Activated T-helper 1 cell treated with anti-CD3 and anti-CD28 coated beads, Interleukin-12 subunit alpha, Interleukin-12 subunit beta, Interleukin-2, Interleukin-4 antibody, amounts not matched to agents 30 ng/mL and 10 ng/mL and 1 ng/mL, durations not matched to agents 14 hours and 24 hours and 36 hours (primary cell): ENCODE measurements at regions not wholly inside any gene's neighbourhood (a gene's known extent, or its start where the extent isn't known, plus 50 kb on each side); places are given as distances from the start of the nearest gene placed in this dataset.

Experiments
- DNase-seq: peaks from one replicate; pipeline ENCODE4 v3.0.0; 2021; ENCODE audit warnings: low spot score
- H3K27ac Mint-ChIP-seq: one replicate; pipeline ENCODE4 v1.8.0; 2021; ENCODE audit warnings: mild to moderate bottlenecking, mixed read lengths
- H3K27me3 Mint-ChIP-seq: one replicate; pipeline ENCODE4 v1.8.0; 2022; ENCODE audit warnings: mild to moderate bottlenecking, moderate library complexity, mixed read lengths; ENCODE audit not compliant: insufficient read depth
- H3K36me3 Mint-ChIP-seq: one replicate; pipeline ENCODE4 v1.8.0; 2021; ENCODE audit warnings: low read depth, mixed read lengths
- H3K4me1 Mint-ChIP-seq: one replicate; pipeline ENCODE4 v1.8.0; 2021; ENCODE audit warnings: low read depth, mixed read lengths
- H3K4me3 Mint-ChIP-seq: one replicate; pipeline ENCODE4 v1.8.0; 2021; ENCODE audit warnings: mild to moderate bottlenecking, moderate library complexity, mixed read lengths
- H3K9me3 Mint-ChIP-seq: one replicate; pipeline ENCODE4 v1.8.0; 2021; ENCODE audit warnings: mixed read lengths
- intact Hi-C: fragments of 100-400 bp; cut with micrococcal nuclease; formaldehyde crosslinking; loops from one replicate; pipeline ENCODE4 v1.15.1; 2024

GRCh38 chr16:72266836-72267235 is 94.9 kb upstream of the PMFBP1 start:
- H3K27me3 Mint-ChIP-seq = peaks cover 3% of the 10 kb centered on the region
- no peaks in the 10 kb centered on the region for H3K4me1 Mint-ChIP-seq
- H3K9me3 Mint-ChIP-seq = no peaks in the 10 kb centered on the region
- no peak overlapping the region for H3K27ac Mint-ChIP-seq
- H3K4me3 Mint-ChIP-seq = no peak overlapping the region
- intact Hi-C loops = no loop called here
- no peak for DNase-seq
- no peaks in the 10 kb centered on the region for H3K36me3 Mint-ChIP-seq

DNA sequence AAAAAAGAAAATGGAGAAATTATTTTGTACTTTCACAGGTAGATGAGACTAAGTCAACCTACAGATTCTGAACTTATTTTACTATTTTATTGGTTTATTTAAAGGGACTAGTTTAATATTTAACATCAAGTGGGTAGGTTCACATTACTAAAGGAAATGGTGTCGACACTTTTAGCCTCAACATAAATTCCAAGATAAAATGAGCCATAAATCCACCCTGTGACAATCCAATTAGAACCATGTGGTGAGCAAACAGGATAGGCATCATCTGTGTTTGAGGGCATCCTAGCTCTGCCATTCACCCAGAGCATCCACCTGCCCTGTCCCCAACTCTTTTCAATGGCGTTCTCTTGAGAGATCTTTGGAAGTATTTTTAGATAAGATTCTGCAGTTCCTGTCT is 92.8 kb upstream of the PMFBP1 start:
- intact Hi-C loops = no loop called here
- H3K36me3 Mint-ChIP-seq = no peaks in the 10 kb centered on the region
- DNase-seq = no peak
- H3K27ac Mint-ChIP-seq = no peak overlapping the region
- no peak overlapping the region for H3K4me3 Mint-ChIP-seq
- H3K9me3 Mint-ChIP-seq = no peaks in the 10 kb centered on the region
- no peaks in the 10 kb centered on the region for H3K4me1 Mint-ChIP-seq
- H3K27me3 Mint-ChIP-seq = no peaks in the 10 kb centered on the region

DNA sequence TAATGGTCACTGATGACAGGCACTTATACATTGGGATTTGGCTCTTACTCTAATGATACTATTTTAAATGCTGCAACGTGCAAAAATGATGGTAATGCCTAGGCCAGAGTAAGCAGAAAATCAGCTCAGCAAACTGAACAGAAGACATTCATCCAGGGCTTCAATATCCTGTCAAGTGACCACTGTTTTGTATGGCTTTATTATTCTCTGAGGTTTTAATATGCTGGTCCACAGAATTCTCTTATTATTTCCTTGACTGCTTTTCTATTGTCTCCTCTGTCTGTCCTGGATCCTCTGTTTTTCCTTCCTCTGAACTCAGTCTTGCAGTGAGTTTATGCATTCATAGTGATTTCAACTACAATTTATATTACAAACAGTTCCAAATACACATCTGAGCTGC is 90.8 kb upstream of the PMFBP1 start:
- H3K4me1 Mint-ChIP-seq = no peaks in the 10 kb centered on the region
- intact Hi-C loops = no loop called here
- H3K27ac Mint-ChIP-seq = no peak overlapping the region
- no peak overlapping the region for H3K4me3 Mint-ChIP-seq
- no peak for DNase-seq
- H3K36me3 Mint-ChIP-seq = no peaks in the 10 kb centered on the region
- no peaks in the 10 kb centered on the region for H3K27me3 Mint-ChIP-seq
- H3K9me3 Mint-ChIP-seq = no peaks in the 10 kb centered on the region

GRCh38 chr16:72261127-72261526 is 89.2 kb upstream of the PMFBP1 start:
- intact Hi-C loops = no loop called here
- Mint-ChIP-seq H3K4me3 (no peak overlapping the region), H3K36me3 (no peaks in the 10 kb centered on the region), H3K27ac (no peak overlapping the region), H3K4me1 (no peaks in the 10 kb centered on the region), H3K9me3 (no peaks in the 10 kb centered on the region), H3K27me3 (no peaks in the 10 kb centered on the region)
- DNase-seq = no peak

DNA sequence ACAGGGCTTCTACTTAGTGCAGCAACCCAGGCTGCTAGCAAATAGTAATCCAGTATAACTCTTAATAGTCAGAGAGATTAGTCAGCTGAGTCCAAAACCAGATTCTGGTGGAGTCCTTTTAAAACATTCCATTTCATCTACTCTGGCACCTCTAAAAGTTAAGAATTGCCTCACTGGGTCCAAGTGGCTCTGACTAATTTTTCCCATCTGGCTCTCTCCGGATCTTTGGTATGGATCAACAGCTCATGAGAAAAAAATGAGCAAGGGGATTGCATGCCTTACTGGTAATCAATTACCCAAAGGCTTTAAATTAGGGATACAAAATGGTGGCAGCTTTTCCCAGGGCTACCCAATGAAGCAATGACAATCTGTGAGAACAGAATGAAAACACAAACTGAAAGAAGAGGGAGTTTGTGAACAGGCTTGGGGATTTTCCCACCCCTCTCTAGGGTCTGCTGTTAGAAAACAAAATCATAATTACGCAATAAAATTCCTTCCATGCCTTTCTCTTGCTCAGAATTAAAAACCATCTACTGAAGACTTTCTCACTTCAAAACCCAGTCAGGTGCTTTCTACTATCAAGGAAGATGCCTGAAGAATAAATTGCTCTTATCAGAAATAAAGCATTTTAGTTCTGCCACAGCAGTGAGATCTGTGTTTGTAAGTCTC is 84.6 kb upstream of the PMFBP1 start:
- Mint-ChIP-seq H3K27me3 (no peaks in the 10 kb centered on the region), H3K4me3 (no peak overlapping the region), H3K9me3 (no peaks in the 10 kb centered on the region), H3K4me1 (no peaks in the 10 kb centered on the region), H3K36me3 (no peaks in the 10 kb centered on the region), H3K27ac (no peak overlapping the region)
- no peak for DNase-seq
- intact Hi-C loops = no loop called here

DNA sequence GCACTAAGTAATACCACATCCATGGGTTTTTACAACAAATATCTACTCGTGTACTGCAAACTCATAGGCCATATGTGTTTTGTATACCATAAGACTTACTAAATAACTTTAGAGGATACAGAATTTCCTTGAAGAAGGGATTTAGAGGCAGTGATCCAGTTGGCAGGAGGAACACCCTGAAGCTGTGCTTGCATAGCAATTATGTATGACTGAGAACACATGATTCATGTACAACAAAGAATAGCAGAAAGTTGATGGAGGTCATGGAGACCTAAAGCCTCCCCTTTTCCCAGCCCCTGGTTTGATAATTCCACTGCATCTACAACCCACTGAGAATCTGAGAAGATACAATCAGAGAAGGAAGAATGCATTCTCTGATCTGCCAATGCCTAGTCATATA is 83.8 kb upstream of the PMFBP1 start:
- no peak for DNase-seq
- Mint-ChIP-seq H3K36me3 (no peaks in the 10 kb centered on the region), H3K9me3 (no peaks in the 10 kb centered on the region), H3K27me3 (no peaks in the 10 kb centered on the region), H3K4me3 (no peak overlapping the region), H3K4me1 (no peaks in the 10 kb centered on the region), H3K27ac (no peak overlapping the region)
- intact Hi-C loops = no loop called here

- H3K4me1 Mint-ChIP-seq = peaks cover 19% of the 10 kb centered on the region
- H3K27ac Mint-ChIP-seq = no peak overlapping the region
- peaks cover 3% of the 10 kb centered on the region for H3K27me3 Mint-ChIP-seq
- intact Hi-C loops = loop anchor here (10.0 kb wide), 1 partner anchor 217 kb away; no protein-coding TSS in a partner anchor
- no peaks in the 10 kb centered on the region for H3K9me3 Mint-ChIP-seq
- DNase-seq = no peak
- H3K4me3 Mint-ChIP-seq = no peak overlapping the region
- no peaks in the 10 kb centered on the region for H3K36me3 Mint-ChIP-seq
Observed at GRCh38 chr16:72247821-72248253, 75.9 kb upstream of the PMFBP1 start.

GRCh38 chr16:72246423-72246822 is 74.5 kb upstream of the PMFBP1 start:
- Mint-ChIP-seq H3K4me3 (no peak overlapping the region), H3K27me3 (peaks cover 3% of the 10 kb centered on the region), H3K9me3 (no peaks in the 10 kb centered on the region), H3K27ac (no peak overlapping the region), H3K36me3 (no peaks in the 10 kb centered on the region), H3K4me1 (peaks cover 19% of the 10 kb centered on the region)
- no peak for DNase-seq
- intact Hi-C loops = loop anchor here (10.0 kb wide), 1 partner anchor 218 kb away; no protein-coding TSS in a partner anchor

DNA sequence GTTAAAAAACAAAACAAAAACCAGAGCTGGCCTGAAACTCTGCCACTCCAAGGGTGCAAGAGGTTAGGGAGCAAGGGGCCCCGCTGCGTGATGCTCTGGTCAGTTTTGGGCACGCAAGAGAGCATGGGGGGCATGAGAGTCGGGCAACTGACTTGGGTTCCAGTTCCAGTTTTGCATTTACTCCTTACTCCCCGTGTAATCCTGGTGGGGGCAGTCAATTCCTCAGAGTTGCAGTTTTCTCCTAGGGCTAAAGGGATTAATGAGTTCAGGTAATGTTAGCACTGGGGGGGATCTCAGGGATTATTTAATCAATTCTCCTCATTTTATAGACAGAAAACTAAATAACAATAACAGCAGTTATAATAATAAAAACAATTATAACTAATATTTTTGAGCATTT is 72.9 kb upstream of the PMFBP1 start:
- intact Hi-C loops = loop anchor here (10.0 kb wide), 1 partner anchor 220 kb away; no protein-coding TSS in a partner anchor
- H3K27me3 Mint-ChIP-seq = peaks cover 4% of the 10 kb centered on the region
- no peaks in the 10 kb centered on the region for H3K9me3 Mint-ChIP-seq
- H3K4me3 Mint-ChIP-seq = no peak overlapping the region
- DNase-seq = no peak
- no peaks in the 10 kb centered on the region for H3K36me3 Mint-ChIP-seq
- no peak overlapping the region for H3K27ac Mint-ChIP-seq
- H3K4me1 Mint-ChIP-seq = peaks cover 19% of the 10 kb centered on the region

GRCh38 chr16:72243621-72244020 is 71.7 kb upstream of the PMFBP1 start:
- H3K9me3 Mint-ChIP-seq = no peaks in the 10 kb centered on the region
- intact Hi-C loops = loop anchor here (10.0 kb wide), 1 partner anchor 221 kb away; no protein-coding TSS in a partner anchor
- H3K27ac Mint-ChIP-seq = no peak overlapping the region

DNA sequence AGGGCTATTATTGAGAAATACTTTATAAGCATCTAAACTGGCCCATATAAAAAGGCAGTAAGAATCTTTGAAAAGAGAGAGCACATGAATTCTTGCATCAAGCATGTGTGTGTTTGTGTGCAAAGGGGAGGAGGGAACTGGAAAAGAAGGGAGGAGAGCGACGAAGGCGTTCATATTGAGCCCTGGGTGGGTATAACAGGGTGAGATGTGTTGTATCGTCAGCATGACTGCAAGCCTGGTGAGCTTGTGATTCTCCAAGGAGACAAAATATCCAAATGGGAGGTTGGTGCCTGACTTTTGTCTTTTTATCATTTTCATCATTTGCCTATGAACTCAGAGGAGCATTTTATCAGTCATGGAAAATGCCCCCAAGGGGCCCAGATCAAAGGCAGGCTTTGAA is 70.8 kb upstream of the PMFBP1 start:
- Mint-ChIP-seq H3K27me3 (peaks cover 7% of the 10 kb centered on the region), H3K4me3 (no peak overlapping the region), H3K9me3 (no peaks in the 10 kb centered on the region), H3K27ac (no peak overlapping the region), H3K4me1 (peaks cover 19% of the 10 kb centered on the region), H3K36me3 (no peaks in the 10 kb centered on the region)
- intact Hi-C loops = loop anchor here (10.0 kb wide), 1 partner anchor 222 kb away; no protein-coding TSS in a partner anchor
- no peak for DNase-seq

More at GRCh38 chr16:72243621-72244020, 71.7 kb upstream of the PMFBP1 start:
- H3K36me3 Mint-ChIP-seq = no peaks in the 10 kb centered on the region
- peaks cover 19% of the 10 kb centered on the region for H3K4me1 Mint-ChIP-seq
- no peak overlapping the region for H3K4me3 Mint-ChIP-seq
- peaks cover 7% of the 10 kb centered on the region for H3K27me3 Mint-ChIP-seq
- no peak for DNase-seq

DNA sequence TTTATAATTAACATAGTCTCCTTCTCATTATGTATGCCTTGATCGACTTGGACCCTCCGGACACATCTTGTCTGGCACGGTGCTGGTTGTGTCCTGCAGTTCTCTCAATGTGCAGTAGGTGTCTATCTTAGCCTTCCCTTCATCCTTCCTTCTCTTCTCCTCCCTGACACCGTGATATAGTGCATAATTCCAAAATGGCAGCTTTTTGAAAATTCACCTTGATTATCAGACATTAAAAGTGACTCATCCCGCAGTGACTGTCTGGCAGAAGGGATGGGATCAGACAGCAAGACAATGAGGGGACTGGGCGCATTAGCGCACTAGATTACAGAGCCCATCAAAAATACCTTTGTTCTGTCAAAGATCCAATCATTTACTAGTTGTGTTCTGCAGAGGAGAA is 70.0 kb upstream of the PMFBP1 start:
- intact Hi-C loops = loop anchor here (10.0 kb wide), 1 partner anchor 223 kb away; no protein-coding TSS in a partner anchor
- H3K27ac Mint-ChIP-seq = no peak overlapping the region
- H3K36me3 Mint-ChIP-seq = no peaks in the 10 kb centered on the region
- peaks cover 10% of the 10 kb centered on the region for H3K27me3 Mint-ChIP-seq
- H3K4me1 Mint-ChIP-seq = peaks cover 17% of the 10 kb centered on the region
- H3K4me3 Mint-ChIP-seq = no peak overlapping the region
- DNase-seq = no peak
- H3K9me3 Mint-ChIP-seq = no peaks in the 10 kb centered on the region

DNA sequence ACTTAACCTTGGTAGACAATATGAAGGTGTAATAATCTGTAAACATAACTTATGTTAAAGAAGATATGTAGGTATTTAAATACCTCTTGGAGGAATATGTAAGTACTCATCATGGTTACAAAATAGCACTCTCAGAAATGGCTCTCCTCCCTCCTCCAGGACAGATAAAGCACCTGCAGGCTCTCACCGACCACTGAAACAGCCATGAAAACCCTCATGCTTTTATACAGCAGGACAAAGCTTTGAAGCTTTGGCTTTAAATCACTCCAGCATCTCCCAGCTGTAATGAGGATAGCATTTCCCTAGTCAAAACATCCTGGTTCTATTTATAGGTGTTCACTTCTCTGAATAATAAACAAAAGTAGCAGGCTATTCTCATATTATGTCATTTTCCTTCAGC is 69.1 kb upstream of the PMFBP1 start:
- H3K27ac Mint-ChIP-seq = no peak overlapping the region
- no peak for DNase-seq
- H3K36me3 Mint-ChIP-seq = no peaks in the 10 kb centered on the region
- peaks cover 9% of the 10 kb centered on the region for H3K4me1 Mint-ChIP-seq
- H3K27me3 Mint-ChIP-seq = peaks cover 17% of the 10 kb centered on the region
- intact Hi-C loops = loop anchor here (10.0 kb wide), 1 partner anchor 224 kb away; no protein-coding TSS in a partner anchor
- H3K4me3 Mint-ChIP-seq = no peak overlapping the region
- no peaks in the 10 kb centered on the region for H3K9me3 Mint-ChIP-seq
